Iris pigment epithelial cell (primary cell): ENCODE measurements at regions not wholly inside any gene's neighbourhood (a gene's known extent, or its start where the extent isn't known, plus 50 kb on each side); places are given as distances from the start of the nearest gene placed in this dataset.
A peak's percentile ranks its signal among the peaks of the same experiment; 100 is the strongest.
"Not testable (repeated sequence)": the region's sequence is repeated elsewhere in the genome, so short reads cannot be mapped to it uniquely, and the experiment has no call there.

Experiments used
- DNase-seq: peaks from one replicate; pipeline ENCODE4 v3.0.0-alpha.2; 2011; ENCODE audit warnings: low read depth

DNA sequence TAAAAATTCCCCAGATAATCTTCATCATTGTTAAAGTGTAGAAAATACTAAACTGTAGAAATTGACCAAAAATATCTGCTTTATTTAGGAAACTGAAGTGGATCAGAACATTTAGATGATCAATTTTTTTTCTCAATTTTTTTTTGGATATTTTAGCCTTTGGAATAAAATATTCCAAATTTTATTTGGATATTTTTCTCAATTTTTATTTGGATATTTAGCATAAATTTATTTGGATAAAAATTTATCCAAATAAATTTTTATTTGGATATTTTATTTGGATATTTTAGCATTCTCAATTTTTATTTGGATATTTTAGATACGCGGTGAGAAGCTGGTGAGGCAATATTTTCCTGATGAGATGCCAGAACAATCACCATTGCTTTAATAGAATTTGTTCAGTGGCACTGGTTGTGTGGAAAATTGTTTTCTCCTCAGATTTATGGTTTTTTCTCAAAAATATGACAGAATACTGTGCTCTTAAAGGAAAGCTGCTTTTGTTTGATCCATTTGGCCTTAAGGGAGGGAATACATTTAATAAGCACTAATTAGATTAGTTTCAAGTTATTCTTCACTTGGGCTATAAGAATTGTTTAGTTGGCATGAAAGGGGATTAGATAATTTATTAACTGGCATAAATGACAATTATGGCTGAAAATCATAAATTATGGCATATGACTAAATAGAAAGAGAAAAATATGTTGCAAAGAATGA is 470.1 kb downstream of the MFSD1 start:
- DNase-seq = no peak

DNA sequence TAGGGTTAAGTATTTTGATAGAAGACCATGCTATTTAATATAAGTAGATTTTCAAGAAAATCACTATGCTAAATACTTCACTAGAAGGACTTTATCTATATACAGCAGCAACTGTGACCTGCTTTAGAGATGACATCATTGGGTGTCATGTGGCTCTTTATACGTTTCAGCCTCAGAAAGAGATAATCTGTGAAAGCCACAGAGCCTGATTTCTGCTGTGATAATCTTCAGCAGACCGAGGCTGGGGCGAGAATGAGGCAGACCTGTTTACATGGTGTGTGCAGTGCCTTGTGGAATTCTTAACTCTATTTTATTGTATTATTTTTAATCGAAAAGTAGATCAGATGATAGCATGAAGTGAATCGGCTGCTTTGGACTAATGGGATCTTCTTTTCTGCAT is 471.2 kb downstream of the MFSD1 start:
- no peak for DNase-seq

- DNase-seq = peak; percentile 61
Measured at GRCh38 chr3:159273608-159274007, 471.8 kb downstream of the MFSD1 start.

DNA sequence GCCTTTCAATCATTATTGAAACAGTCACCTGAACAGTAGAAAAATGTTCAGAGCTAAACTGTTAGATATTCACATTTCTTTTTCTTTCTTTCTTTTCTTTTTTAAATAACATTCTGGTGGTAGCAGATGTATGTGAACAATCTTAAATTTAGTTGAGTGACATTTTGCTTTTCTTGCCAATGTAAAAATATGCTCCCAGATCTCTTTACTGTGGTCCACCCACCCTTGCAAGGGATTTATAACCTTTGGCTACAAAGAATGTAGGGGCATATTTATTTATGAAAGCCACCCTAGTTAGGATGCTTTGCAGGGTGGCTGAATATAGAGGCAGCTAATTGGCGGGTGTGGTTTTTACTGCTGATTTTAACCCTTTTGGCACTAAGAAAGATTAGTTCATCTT is 473.9 kb downstream of the MFSD1 start:
- no peak for DNase-seq

- DNase-seq = no peak
Measured at GRCh38 chr3:159277814-159278213, 476.0 kb downstream of the MFSD1 start.

- no peak for DNase-seq
Measured at GRCh38 chr3:159280386-159281191, 478.7 kb downstream of the MFSD1 start.

DNA sequence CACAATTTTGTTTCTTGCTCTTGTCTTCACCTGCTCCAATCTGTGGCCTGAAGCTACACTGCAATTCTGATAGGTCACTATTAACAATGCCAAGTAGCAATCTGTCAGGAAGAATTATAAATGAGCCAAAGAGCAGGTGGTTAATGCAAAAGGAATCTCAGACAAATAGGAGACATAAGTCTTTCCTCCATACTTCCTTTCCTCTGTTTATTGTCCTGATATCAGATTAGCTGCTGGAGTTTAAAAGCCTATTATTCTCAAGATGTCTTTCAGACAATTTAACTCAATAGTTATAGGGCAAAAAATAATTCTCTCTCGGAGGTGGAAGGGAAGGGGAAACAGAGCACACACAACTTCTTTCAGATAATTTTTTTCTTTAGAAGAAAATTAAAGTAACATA is 491.6 kb downstream of the MFSD1 start:
- DNase-seq = no peak

- DNase-seq = no peak
Measured at GRCh38 chr3:159301961-159302360, 500.1 kb downstream of the MFSD1 start.

GRCh38 chr3:159305017-159305416 is 503.2 kb downstream of the MFSD1 start:
- DNase-seq = no peak

DNA sequence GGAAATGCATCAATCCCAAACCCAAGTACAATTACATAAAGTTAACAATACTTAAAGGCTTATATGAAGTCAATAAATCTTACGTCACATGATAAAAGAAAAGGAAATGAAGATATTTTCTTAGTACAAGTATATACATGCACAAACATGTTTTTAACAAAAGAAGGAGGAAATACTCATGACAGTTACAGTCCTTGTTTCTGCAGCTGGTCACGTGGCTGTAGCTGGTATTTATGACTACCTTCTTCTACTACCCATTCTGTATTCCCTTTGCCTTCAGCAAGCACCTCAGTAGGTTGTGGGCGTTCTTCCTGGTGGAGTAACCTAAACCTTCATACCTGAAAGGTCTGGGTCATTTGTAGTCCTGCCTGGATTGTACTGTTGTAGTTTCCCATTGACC is 514.9 kb downstream of the MFSD1 start:
- DNase-seq = not testable (repeated sequence)

DNA sequence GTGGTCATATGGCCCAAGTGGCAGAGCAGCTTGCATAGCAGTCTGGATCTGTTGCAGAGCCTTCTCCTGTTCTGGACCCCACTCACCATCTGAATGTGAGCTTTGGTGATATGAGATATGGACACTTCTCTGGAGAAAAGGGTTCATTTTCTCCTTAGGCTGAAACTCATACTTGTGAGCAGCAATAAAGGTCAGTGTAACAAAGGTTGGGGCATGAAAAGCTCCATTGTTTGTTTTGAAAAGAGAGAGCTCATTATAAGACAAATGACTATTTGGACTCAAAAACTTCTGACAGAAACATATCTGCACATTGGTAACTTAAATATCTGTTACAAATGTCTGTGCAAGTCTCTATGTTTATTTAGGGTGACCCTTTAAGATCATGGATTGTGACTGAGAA is 517.3 kb downstream of the MFSD1 start:
- DNase-seq = no peak

GRCh38 chr3:159322322-159322939 is 520.6 kb downstream of the MFSD1 start:
- peak; percentile 35 for DNase-seq

- DNase-seq = no peak
Measured at GRCh38 chr3:159323848-159324247, 522.0 kb downstream of the MFSD1 start.

GRCh38 chr3:159326998-159327397 is 525.1 kb downstream of the MFSD1 start:
- DNase-seq = no peak

GRCh38 chr3:159332535-159333099 is 530.8 kb downstream of the MFSD1 start:
- no peak for DNase-seq

DNA sequence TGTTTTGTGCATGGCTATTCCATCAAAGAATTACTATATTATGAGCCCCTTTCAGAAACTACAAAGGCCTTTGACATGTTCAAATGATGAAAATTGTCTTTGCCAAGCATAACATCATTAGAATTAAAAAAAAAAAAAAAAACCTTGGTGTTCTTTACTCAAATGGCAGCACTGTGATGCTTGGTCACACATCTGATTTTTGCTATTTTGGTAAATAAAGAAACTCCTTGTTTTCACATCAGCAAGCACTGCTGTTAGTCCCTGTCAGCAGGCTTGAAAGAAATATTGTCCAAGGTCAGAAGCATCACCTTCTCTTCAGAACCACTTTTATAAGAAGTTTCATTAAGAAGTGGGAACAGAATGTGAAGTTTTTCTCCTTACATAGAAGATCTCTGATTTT is 537.3 kb downstream of the MFSD1 start:
- DNase-seq = no peak

DNA sequence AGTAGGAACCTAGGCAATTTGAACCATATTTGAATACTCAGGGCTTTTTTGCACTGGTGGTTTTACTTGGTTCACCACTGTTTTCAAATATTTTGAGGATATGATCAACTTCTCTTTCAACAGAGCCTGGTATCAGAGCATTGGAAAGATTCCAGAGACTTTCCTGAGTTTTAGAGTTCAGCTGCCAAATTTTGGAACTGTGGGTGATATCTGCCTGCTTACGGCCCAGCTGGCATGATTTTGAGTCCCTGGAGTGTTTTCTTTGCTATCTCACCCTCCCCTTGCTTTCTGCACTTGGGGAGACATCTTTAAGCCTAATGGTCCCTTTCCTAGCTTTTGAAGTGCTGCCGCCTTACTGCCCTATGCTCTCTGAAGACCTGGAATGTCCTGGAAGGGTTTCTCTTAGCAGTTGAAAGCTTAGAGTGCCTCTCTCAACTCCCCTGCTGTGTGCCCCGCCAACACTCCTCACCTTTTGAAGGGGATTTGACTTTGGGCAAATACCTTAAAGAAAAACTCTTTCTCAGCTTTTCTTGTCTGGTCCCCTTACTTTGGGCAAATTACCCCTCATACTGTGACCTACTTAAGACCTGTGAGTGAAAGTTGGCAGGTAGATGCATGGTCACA is 539.1 kb downstream of the MFSD1 start:
- DNase-seq = no peak

GRCh38 chr3:159346271-159346903 is 544.5 kb downstream of the MFSD1 start:
- no peak for DNase-seq

DNA sequence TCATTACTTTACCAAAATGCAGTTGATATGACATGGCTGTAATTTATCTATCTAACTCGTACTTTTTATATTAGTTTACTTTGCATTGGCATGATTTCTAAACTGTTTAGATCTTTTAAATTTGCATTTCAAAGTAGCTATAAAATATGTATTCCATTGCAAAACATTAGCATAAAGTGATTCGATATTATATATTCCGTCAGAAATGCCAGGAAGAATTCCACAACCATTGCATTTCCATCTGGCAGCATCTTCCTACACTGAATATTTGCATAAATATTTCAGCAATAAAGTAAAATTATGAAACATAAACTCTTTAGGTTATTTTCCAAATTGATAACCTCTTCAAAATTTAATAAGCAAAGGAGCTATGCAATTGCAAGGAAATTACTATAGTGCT is 546.6 kb downstream of the MFSD1 start:
- no peak for DNase-seq

- DNase-seq = no peak
Measured at GRCh38 chr3:159356606-159357005, 554.8 kb downstream of the MFSD1 start.

- no peak for DNase-seq
Measured at GRCh38 chr3:159364511-159364910, 562.7 kb downstream of the MFSD1 start.

DNA sequence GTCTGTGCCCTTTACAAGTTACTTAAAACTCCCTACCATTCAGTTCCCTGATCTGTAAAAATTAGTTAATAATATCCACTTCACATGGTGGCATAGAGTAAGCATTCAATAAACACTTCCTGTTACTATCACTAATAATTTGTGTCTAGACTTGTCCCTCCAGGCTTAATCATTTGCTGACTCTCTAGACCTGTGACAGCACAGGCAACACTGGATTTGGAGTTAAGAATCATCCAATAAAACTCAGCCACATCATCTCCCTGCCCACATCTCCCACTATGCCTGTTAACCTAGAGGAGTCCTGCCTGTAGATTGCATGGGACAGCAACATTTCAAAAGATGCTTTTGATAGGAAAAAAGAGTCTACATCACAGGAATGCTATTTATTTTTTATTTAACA is 564.6 kb downstream of the MFSD1 start:
- no peak for DNase-seq
